H1 (cell line): ENCODE measurements at regions not wholly inside any gene's neighbourhood (a gene's known extent, or its start where the extent isn't known, plus 50 kb on each side); places are given as distances from the start of the nearest gene placed in this dataset.

ENCODE experiments used
- ASH2L ChIP-seq: fragments of 200-600, 300-600 bp; sonication (generic); IDR thresholded peaks from one replicate; pipeline ENCODE4 v1.7.1; 2017; ENCODE audit warnings: low read length
- CTCF ChIP-seq, 3 experiments: IDR thresholded peaks; 1 replicate in 2 of 3; 2 replicates in 1 of 3; pipeline versions ENCODE4 v1.5.1 to v1.6.1; 2011; ENCODE audit warnings: low read length in 3 of 3, mild to moderate bottlenecking in 3 of 3, inconsistent platforms in 2 of 3, low read depth in 1 of 3, moderate library complexity in 1 of 3; ENCODE audit not compliant: insufficient read depth in 1 of 3; ENCODE audit errors: control extremely low read depth in 1 of 3
- SAP30 ChIP-seq: fragments of 300-600 bp; sonication (generic); IDR thresholded peaks from 2 replicates; pipeline ENCODE4 v1.7.1; 2012; ENCODE audit warnings: low read length, moderate library complexity, mild to moderate bottlenecking, inconsistent platforms; ENCODE audit not compliant: insufficient read depth, insufficient replicate concordance
- ZNF274 ChIP-seq: IDR thresholded peaks from 2 replicates; pipeline ENCODE4 v1.7.0; 2012; ENCODE audit warnings: low read length, borderline replicate concordance; ENCODE audit errors: extremely low read depth

GRCh38 chr13:81184556-81185265 is 843.8 kb upstream of the SPRY2 start (continued):
- TF ChIP-seq CTCF (IDR thresholded peaks at IDR 0.05; ENCODE audit: control extremely low read depth in 1 of 3, insufficient read depth in 1 of 3, low read depth in 1 of 3, low read length in 3 of 3) (no peak), SAP30 (no peak), ASH2L (no peak), ZNF274 (no peak)
